SK-N-SH treated with all-trans-retinoic acid at 6 μM for 48 hours (cell line): ENCODE measurements at regions not wholly inside any gene's neighbourhood (a gene's known extent, or its start where the extent isn't known, plus 50 kb on each side); places are given as distances from the start of the nearest gene placed in this dataset.

Experiments
- BACH2 ChIP-seq: fragments of 250-450 bp; sonication (Bioruptor Pico); IDR thresholded peaks from 2 replicates; pipeline ENCODE4 v1.9.0; 2021; ENCODE audit warnings: mild to moderate bottlenecking, borderline replicate concordance
- CSRNP3 ChIP-seq: fragments of 250-450 bp; sonication (Bioruptor Pico); IDR thresholded peaks from 2 replicates; pipeline ENCODE4 v1.5.1; 2021; ENCODE audit warnings: mild to moderate bottlenecking, moderate library complexity
- ESRRG ChIP-seq: fragments of 250-450 bp; sonication (Bioruptor Pico); IDR thresholded peaks from 2 replicates; pipeline ENCODE4 v1.6.1; 2021; ENCODE audit warnings: mild to moderate bottlenecking
- PATZ1 ChIP-seq: fragments of 250-450 bp; sonication (Bioruptor Pico); IDR thresholded peaks from 2 replicates; pipeline ENCODE4 v1.8.0; 2020; ENCODE audit warnings: mild to moderate bottlenecking, moderate library complexity, borderline replicate concordance
- RARB ChIP-seq: fragments of 250-450 bp; sonication (Bioruptor Pico); IDR thresholded peaks from 2 replicates; pipeline ENCODE4 v1.8.0; 2021; ENCODE audit warnings: mild to moderate bottlenecking, moderate library complexity
- TCF4 ChIP-seq: fragments of 250-450 bp; sonication (Bioruptor Pico); IDR thresholded peaks from 2 replicates; pipeline ENCODE4 v1.8.0; 2021; ENCODE audit warnings: mild to moderate bottlenecking, moderate library complexity, borderline replicate concordance
- TSHZ2 ChIP-seq: fragments of 250-450 bp; sonication (Bioruptor Pico); IDR thresholded peaks from 2 replicates; pipeline ENCODE4 v1.5.0; 2020; ENCODE audit warnings: mild to moderate bottlenecking, moderate library complexity
- ZFP30 ChIP-seq: fragments of 450-650 bp; formaldehyde crosslinking; IDR thresholded peaks from 2 replicates; pipeline ENCODE4 v1.5.0; 2022; ENCODE audit warnings: mild to moderate bottlenecking, moderate library complexity
- ZNF70 ChIP-seq: fragments of 450-650 bp; formaldehyde crosslinking; IDR thresholded peaks from 2 replicates; pipeline ENCODE4 v1.5.0; 2020; ENCODE audit warnings: mild to moderate bottlenecking, moderate library complexity

DNA sequence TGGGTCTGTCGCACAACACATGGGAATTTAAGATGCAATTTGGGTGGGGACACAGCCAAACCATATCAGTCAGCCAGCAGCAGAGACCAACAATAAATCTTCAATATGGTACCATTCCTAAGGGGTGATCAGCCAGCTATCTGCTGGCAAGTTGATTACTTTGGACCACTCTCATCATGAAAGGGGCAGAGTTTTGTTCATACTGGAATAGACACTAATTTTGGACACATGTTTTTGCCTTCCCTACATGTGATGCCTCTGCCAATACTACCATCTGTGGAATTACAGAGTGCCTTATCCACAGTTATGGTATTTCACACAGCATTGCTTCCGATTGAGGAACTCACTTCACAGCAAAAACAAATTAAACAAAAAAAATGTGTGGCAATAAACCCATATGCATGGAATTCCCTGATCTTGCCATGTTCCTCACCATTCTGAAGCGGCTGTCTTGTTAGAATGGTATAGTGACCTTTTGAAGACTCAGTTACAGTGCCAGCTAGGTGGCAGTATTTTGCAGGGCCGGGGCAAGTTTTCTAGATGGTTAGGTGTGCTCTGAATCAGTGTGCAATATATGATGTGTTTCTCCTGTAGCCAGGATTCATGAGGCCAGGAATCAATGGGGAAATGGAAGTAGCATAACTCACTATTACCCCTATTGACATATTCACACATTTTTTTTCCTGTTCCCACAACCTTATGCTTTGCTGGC, 179.0 kb upstream of the IGF1 start:
- no peak for TF ChIP-seq CSRNP3
- TF ChIP-seq BACH2 (CRISPR knock-in tag) = no peak
- TF ChIP-seq PATZ1 (CRISPR knock-in tag) = no peak
- TF ChIP-seq ESRRG (CRISPR knock-in tag) = no peak
- no peak for TF ChIP-seq TCF4 (CRISPR knock-in tag)
- no peak for TF ChIP-seq ZFP30 (CRISPR knock-in tag)
- no peak for TF ChIP-seq RARB
- TF ChIP-seq ZNF70 (CRISPR knock-in tag) = no peak
- no peak for TF ChIP-seq TSHZ2 (CRISPR knock-in tag)
